ENCODE measurements at regions not wholly inside any gene's neighbourhood (a gene's known extent, or its start where the extent isn't known, plus 50 kb on each side); places are given as distances from the start of the nearest gene placed in this dataset.

- TF ChIP-seq REST (IDR thresholded peaks at IDR 0.05) = no peak
- TF ChIP-seq FOXA1 (IDR thresholded peaks at IDR 0.05) = no peak
- TF ChIP-seq HNF4A (conservative IDR thresholded peaks at IDR 0.05) = no peak
- TF ChIP-seq NR2F2 (IDR thresholded peaks at IDR 0.05) = no peak
Observed at GRCh38 chr2:36059691-36060090, 295.9 kb upstream of the CRIM1 start (continued).

- 36% methylated on average over 2 of the region's 2 CpGs for WGBS
- no peak overlapping the region for H3K27ac ChIP-seq (ENCODE audit: low read depth in 1 of 2, low read length in 2 of 2)
- no peak for DNase-seq (ENCODE audit: low spot score)
Observed at GRCh38 chr2:36058953-36059352, 296.6 kb upstream of the CRIM1 start.

More at GRCh38 chr2:36058953-36059352, 296.6 kb upstream of the CRIM1 start:
- no peak for TF ChIP-seq FOXA2 (IDR thresholded peaks at IDR 0.05)
- TF ChIP-seq, protein P1, sequence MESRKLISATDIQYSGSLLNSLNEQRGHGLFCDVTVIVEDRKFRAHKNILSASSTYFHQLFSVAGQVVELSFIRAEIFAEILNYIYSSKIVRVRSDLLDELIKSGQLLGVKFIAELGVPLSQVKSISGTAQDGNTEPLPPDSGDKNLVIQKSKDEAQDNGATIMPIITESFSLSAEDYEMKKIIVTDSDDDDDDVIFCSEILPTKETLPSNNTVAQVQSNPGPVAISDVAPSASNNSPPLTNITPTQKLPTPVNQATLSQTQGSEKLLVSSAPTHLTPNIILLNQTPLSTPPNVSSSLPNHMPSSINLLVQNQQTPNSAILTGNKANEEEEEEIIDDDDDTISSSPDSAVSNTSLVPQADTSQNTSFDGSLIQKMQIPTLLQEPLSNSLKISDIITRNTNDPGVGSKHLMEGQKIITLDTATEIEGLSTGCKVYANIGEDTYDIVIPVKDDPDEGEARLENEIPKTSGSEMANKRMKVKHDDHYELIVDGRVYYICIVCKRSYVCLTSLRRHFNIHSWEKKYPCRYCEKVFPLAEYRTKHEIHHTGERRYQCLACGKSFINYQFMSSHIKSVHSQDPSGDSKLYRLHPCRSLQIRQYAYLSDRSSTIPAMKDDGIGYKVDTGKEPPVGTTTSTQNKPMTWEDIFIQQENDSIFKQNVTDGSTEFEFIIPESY (IDR thresholded peaks at IDR 0.05) = no peak
- TF ChIP-seq EGR1 (IDR thresholded peaks at IDR 0.05; ENCODE audit: low read depth in 2 of 2) = no peak
- no peak for TF ChIP-seq JUND (IDR thresholded peaks at IDR 0.05)
- TF ChIP-seq CTCF (IDR thresholded peaks at IDR 0.05; ENCODE audit: low read depth, low read length, missing input control) = no peak
- no peak for TF ChIP-seq REST (IDR thresholded peaks at IDR 0.05)
- no peak for TF ChIP-seq MAX (IDR thresholded peaks at IDR 0.05)
- TF ChIP-seq GABPA (IDR thresholded peaks at IDR 0.05 in 1 of 2, conservative IDR thresholded peaks at IDR 0.05 in 1 of 2) = no peak
- TF ChIP-seq RXRA (IDR thresholded peaks at IDR 0.05) = no peak
- TF ChIP-seq RAD21 (IDR thresholded peaks at IDR 0.05) = no peak
- TF ChIP-seq SP1 (IDR thresholded peaks at IDR 0.05) = no peak
- TF ChIP-seq HNF4A (conservative IDR thresholded peaks at IDR 0.05) = no peak
- TF ChIP-seq, protein P2, sequence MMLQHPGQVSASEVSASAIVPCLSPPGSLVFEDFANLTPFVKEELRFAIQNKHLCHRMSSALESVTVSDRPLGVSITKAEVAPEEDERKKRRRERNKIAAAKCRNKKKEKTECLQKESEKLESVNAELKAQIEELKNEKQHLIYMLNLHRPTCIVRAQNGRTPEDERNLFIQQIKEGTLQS (IDR thresholded peaks at IDR 0.05) = no peak
- TF ChIP-seq TAF1 (conservative IDR thresholded peaks at IDR 0.05) = no peak
- no peak for TF ChIP-seq HNF4G (IDR thresholded peaks at IDR 0.05)
- no peak for TF ChIP-seq NR2F2 (IDR thresholded peaks at IDR 0.05)
- TF ChIP-seq YY1 (IDR thresholded peaks at IDR 0.05) = no peak
- TF ChIP-seq FOXA1 (IDR thresholded peaks at IDR 0.05) = no peak
- H3K9me3 ChIP-seq (ENCODE audit: control insufficient read depth in 4 of 4, low read length in 3 of 4) = peaks cover 0 to 3% (median 0%) of the 10 kb centered on the region in 4 donors
- H3K4me1 ChIP-seq (ENCODE audit: control insufficient read depth in 4 of 4, insufficient read depth in 4 of 4, low read length in 3 of 4) = no peaks in the 10 kb centered on the region
- H3K36me3 ChIP-seq (ENCODE audit: control insufficient read depth in 4 of 4, insufficient read depth in 3 of 4, low read depth in 1 of 4, low read length in 3 of 4) = no peaks in the 10 kb centered on the region
- H3K4me3 ChIP-seq (ENCODE audit: low read depth in 1 of 3, low read length in 3 of 3) = no peak overlapping the region
- H3K9ac ChIP-seq (ENCODE audit: low read depth in 1 of 2, low read length in 2 of 2) = no peak overlapping the region
- H3K27me3 ChIP-seq (ENCODE audit: control insufficient read depth in 4 of 4, insufficient read depth in 4 of 4, low read length in 3 of 4) = no peaks in the 10 kb centered on the region
